Mammary epithelial cell (primary cell): ENCODE measurements at regions not wholly inside any gene's neighbourhood (a gene's known extent, or its start where the extent isn't known, plus 50 kb on each side); places are given as distances from the start of the nearest gene placed in this dataset.

Experiments used
- CTCF ChIP-seq, 2 donors: IDR thresholded peaks in 1 of 2; conservative IDR thresholded peaks in 1 of 2; 2 replicates each; pipeline ENCODE4 v1.5.1; 2011 to 2012; ENCODE audit warnings: inconsistent platforms in 2 of 2, low read length in 2 of 2, mild to moderate bottlenecking in 2 of 2, control low read depth in 1 of 2, low read depth in 1 of 2; ENCODE audit not compliant: insufficient read depth in 1 of 2; ENCODE audit errors: extremely low read depth in 1 of 2
- EZH2 ChIP-seq: IDR thresholded peaks from 2 replicates; pipeline ENCODE4 v1.6.1; 2012; ENCODE audit warnings: low read length, inconsistent platforms, borderline replicate concordance

- no peak for TF ChIP-seq CTCF (conservative IDR thresholded peaks at IDR 0.05 in 1 of 2, IDR thresholded peaks at IDR 0.05 in 1 of 2; ENCODE audit: extremely low read depth in 1 of 2, insufficient read depth in 1 of 2, low read depth in 1 of 2, low read length in 2 of 2)
- no peak for TF ChIP-seq EZH2
These were observed 161.0 kb upstream of the FGF13 start for GRCh38 chrX:138872537-138872936.
